Testis (tissue), 2 donors: ENCODE measurements at regions not wholly inside any gene's neighbourhood (a gene's known extent, or its start where the extent isn't known, plus 50 kb on each side); places are given as distances from the start of the nearest gene placed in this dataset.
"Not testable (repeated sequence)": the region's sequence is repeated elsewhere in the genome, so short reads cannot be mapped to it uniquely, and the experiment has no call there.

ENCODE experiments used
- POLR2A ChIP-seq: fragments of 450-650 bp; IDR thresholded peaks from one replicate; pipeline ENCODE4 v1.6.1; 2017; ENCODE audit warnings: antibody characterized with exemption, mild to moderate bottlenecking, moderate library complexity
- TF ChIP-seq, protein P1 (sequence below), 3 experiments: fragments of 450-650 bp in 2 of 3; fragments of 200-600 bp in 1 of 3; sonication (generic) in 1 of 3; IDR thresholded peaks; one replicate each; pipeline ENCODE4 v1.5.1; 2016 to 2019; ENCODE audit warnings: antibody characterized with exemption in 3 of 3, mild to moderate bottlenecking in 2 of 3, moderate library complexity in 1 of 3

DNA sequence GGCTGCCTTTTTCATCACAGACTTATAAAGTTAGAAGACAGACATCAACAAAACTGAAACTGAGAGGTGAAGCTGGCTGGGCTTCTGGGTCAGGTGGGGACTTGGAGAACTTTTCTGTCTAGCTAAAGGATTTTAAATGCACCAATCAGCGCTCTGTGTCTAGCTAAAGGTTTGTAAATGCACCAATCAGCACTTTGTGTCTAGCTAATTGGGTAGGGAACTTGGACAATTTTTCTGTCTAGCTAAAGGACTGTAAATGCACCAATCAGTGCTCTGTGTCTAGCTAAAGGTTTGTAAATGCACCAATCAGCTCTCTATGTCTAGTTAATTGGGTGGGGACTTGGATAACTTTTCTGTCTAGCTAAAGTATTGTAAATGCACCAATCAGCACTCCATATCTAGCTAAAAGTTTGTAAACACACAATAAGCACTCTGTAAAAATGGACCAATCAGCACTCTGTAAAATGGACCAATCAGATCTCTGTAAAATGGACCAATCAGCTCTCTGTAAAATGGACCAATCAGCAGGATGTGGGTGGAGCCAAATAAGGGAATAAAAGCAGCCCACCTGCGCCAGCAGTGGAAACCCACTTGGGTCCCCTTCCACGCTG, 710.3 kb upstream of the INTU start:
- TF ChIP-seq, protein P1, sequence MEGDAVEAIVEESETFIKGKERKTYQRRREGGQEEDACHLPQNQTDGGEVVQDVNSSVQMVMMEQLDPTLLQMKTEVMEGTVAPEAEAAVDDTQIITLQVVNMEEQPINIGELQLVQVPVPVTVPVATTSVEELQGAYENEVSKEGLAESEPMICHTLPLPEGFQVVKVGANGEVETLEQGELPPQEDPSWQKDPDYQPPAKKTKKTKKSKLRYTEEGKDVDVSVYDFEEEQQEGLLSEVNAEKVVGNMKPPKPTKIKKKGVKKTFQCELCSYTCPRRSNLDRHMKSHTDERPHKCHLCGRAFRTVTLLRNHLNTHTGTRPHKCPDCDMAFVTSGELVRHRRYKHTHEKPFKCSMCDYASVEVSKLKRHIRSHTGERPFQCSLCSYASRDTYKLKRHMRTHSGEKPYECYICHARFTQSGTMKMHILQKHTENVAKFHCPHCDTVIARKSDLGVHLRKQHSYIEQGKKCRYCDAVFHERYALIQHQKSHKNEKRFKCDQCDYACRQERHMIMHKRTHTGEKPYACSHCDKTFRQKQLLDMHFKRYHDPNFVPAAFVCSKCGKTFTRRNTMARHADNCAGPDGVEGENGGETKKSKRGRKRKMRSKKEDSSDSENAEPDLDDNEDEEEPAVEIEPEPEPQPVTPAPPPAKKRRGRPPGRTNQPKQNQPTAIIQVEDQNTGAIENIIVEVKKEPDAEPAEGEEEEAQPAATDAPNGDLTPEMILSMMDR (IDR thresholded peaks at IDR 0.05), result not testable (repeated sequence)
- not testable (repeated sequence) for TF ChIP-seq POLR2A
